OCI-LY3 (cell line): ENCODE measurements at regions not wholly inside any gene's neighbourhood (a gene's known extent, or its start where the extent isn't known, plus 50 kb on each side); places are given as distances from the start of the nearest gene placed in this dataset.

Experiments used
- H2AFZ ChIP-seq: fragments of 200-600, 300-600 bp; shearing (Covaris generic); 2 replicates; pipeline ENCODE4 v1.6.0; 2014; ENCODE audit warnings: antibody characterized with exemption, low read depth, low read length
- H3K27ac ChIP-seq: fragments of 200-600, 300-600 bp; sonication (generic); 2 replicates; pipeline ENCODE4 v1.5.1; 2014; ENCODE audit warnings: mild to moderate bottlenecking, low read length, moderate library complexity, mixed read lengths
- H3K27me3 ChIP-seq: fragments of 200-600, 300-600 bp; sonication (generic); 2 replicates; pipeline ENCODE4 v1.6.1; 2014; ENCODE audit warnings: low read depth, low read length, mixed read lengths
- H3K36me3 ChIP-seq: fragments of 200-600, 300-600 bp; sonication (generic); replicated peaks from 2 replicates; pipeline ENCODE3; 2014; ENCODE audit warnings: low read depth, low read length, mixed read lengths
- H3K4me1 ChIP-seq: fragments of 300-600, 200-600 bp; sonication (generic); 2 replicates; pipeline ENCODE4 v1.6.1; 2014; ENCODE audit warnings: low read length, mixed read lengths
- H3K4me2 ChIP-seq: fragments of 200-600, 300-600 bp; sonication (generic); 2 replicates; pipeline ENCODE4 v1.6.1; 2014; ENCODE audit warnings: low read length, mixed read lengths
- H3K4me3 ChIP-seq: fragments of 300-600, 200-600 bp; sonication (generic); 2 replicates; pipeline ENCODE4 v1.5.1; 2014; ENCODE audit warnings: antibody characterized with exemption, mild to moderate bottlenecking, low read length, moderate library complexity
- H3K79me2 ChIP-seq: fragments of 300-600, 200-600 bp; shearing (Covaris generic); 2 replicates; pipeline ENCODE4 v1.6.1; 2014; ENCODE audit warnings: mild to moderate bottlenecking, low read length, mixed read lengths
- H3K9ac ChIP-seq: fragments of 300-600, 200-600 bp; shearing (Covaris generic); 2 replicates; pipeline ENCODE4 v1.6.0; 2014; ENCODE audit warnings: mild to moderate bottlenecking, low read length, moderate library complexity
- H3K9me3 ChIP-seq: fragments of 200-600, 300-600 bp; shearing (Covaris generic); 2 replicates; pipeline ENCODE4 v1.6.1; 2014; ENCODE audit warnings: low read length, mixed read lengths; ENCODE audit not compliant: insufficient read depth
- H4K20me1 ChIP-seq: fragments of 200-600, 300-600 bp; sonication (generic); 2 replicates; pipeline ENCODE4 v1.6.1; 2016; ENCODE audit warnings: low read length, mixed read lengths; ENCODE audit not compliant: insufficient read depth
- CTCF ChIP-seq: fragments of 200-600, 300-600 bp; sonication (generic); IDR thresholded peaks from 2 replicates; pipeline ENCODE4 v1.5.1; 2014; ENCODE audit warnings: antibody characterized with exemption, low read length, low read depth
- EZH2phosphoT487 ChIP-seq: fragments of 200-600 bp; shearing (Covaris generic); IDR thresholded peaks from 2 replicates; pipeline ENCODE4 v1.6.1; 2018; ENCODE audit warnings: antibody characterized with exemption, mixed run types, low read depth

GRCh38 chr17:82998637-82999036 lies 80.8 kb upstream of the METRNL start:
- Histone ChIP-seq H3K27me3 (no peaks in the 10 kb centered on the region), H2AFZ (no peak overlapping the region), H3K9ac (no peak overlapping the region), H3K79me2 (no peaks in the 10 kb centered on the region), H3K4me3 (no peak overlapping the region), H4K20me1 (no peaks in the 10 kb centered on the region), H3K36me3 (no peaks in the 10 kb centered on the region), H3K9me3 (no peaks in the 10 kb centered on the region), H3K27ac (no peak overlapping the region), H3K4me2 (no peak overlapping the region), H3K4me1 (no peaks in the 10 kb centered on the region)
- TF ChIP-seq CTCF, result no peak
- no peak for TF ChIP-seq EZH2phosphoT487

GRCh38 chr17:83000738-83001137 lies 78.7 kb upstream of the METRNL start:
- Histone ChIP-seq H3K4me2 (no peak overlapping the region), H3K4me1 (no peaks in the 10 kb centered on the region), H2AFZ (no peak overlapping the region), H3K4me3 (no peak overlapping the region), H3K27me3 (no peaks in the 10 kb centered on the region), H3K36me3 (peaks cover 4% of the 10 kb centered on the region), H3K27ac (no peak overlapping the region), H3K9me3 (no peaks in the 10 kb centered on the region), H3K9ac (no peak overlapping the region), H4K20me1 (no peaks in the 10 kb centered on the region), H3K79me2 (no peaks in the 10 kb centered on the region)
- no peak for TF ChIP-seq EZH2phosphoT487
- TF ChIP-seq CTCF, result no peak

GRCh38 chr17:83002118-83002805 lies 77.1 kb upstream of the METRNL start:
- TF ChIP-seq CTCF (no peak), EZH2phosphoT487 (no peak)
- H3K27ac ChIP-seq, result no peak overlapping the region
- H2AFZ ChIP-seq, result no peak overlapping the region
- H3K4me3 ChIP-seq, result no peak overlapping the region
- H3K79me2 ChIP-seq, result no peaks in the 10 kb centered on the region
- peaks cover 4% of the 10 kb centered on the region for H3K36me3 ChIP-seq
- no peaks in the 10 kb centered on the region for H3K27me3 ChIP-seq
- no peak overlapping the region for H3K9ac ChIP-seq
- no peaks in the 10 kb centered on the region for H3K4me1 ChIP-seq
- H3K4me2 ChIP-seq, result no peak overlapping the region
- no peaks in the 10 kb centered on the region for H3K9me3 ChIP-seq
- H4K20me1 ChIP-seq, result no peaks in the 10 kb centered on the region

- H3K4me2 ChIP-seq, result no peak overlapping the region
- H3K27ac ChIP-seq, result no peak overlapping the region
- no peaks in the 10 kb centered on the region for H3K27me3 ChIP-seq
- no peaks in the 10 kb centered on the region for H3K4me1 ChIP-seq
- H3K9me3 ChIP-seq, result no peaks in the 10 kb centered on the region
- H3K4me3 ChIP-seq, result no peak overlapping the region
- TF ChIP-seq EZH2phosphoT487, result no peak
- no peak for TF ChIP-seq CTCF
- H4K20me1 ChIP-seq, result no peaks in the 10 kb centered on the region
- H3K9ac ChIP-seq, result no peak overlapping the region
- H3K36me3 ChIP-seq, result peaks cover 4% of the 10 kb centered on the region
- no peaks in the 10 kb centered on the region for H3K79me2 ChIP-seq
- H2AFZ ChIP-seq, result no peak overlapping the region
Measured at GRCh38 chr17:83004791-83005380, 74.5 kb upstream of the METRNL start.
